NCI-H345 treated with DMSO at 0.1 percent for 48 hours (cell line): ENCODE measurements at regions not wholly inside any gene's neighbourhood (a gene's known extent, or its start where the extent isn't known, plus 50 kb on each side); places are given as distances from the start of the nearest gene placed in this dataset.
"Not testable (repeated sequence)": the region's sequence is repeated elsewhere in the genome, so short reads cannot be mapped to it uniquely, and the experiment has no call there.

Experiments used
- DNase-seq: peaks from one replicate; lab custom pipeline; 2025; ENCODE audit not compliant: unreplicated experiment; lab: John Stamatoyannopoulos, UW

GRCh38 chr4:188372058-188372457, 232.8 kb downstream of the TRIML1 start:
- DNase-seq, result no peak

- DNase-seq, result no peak
Measured at GRCh38 chr4:188372829-188373228, 233.6 kb downstream of the TRIML1 start.

DNA sequence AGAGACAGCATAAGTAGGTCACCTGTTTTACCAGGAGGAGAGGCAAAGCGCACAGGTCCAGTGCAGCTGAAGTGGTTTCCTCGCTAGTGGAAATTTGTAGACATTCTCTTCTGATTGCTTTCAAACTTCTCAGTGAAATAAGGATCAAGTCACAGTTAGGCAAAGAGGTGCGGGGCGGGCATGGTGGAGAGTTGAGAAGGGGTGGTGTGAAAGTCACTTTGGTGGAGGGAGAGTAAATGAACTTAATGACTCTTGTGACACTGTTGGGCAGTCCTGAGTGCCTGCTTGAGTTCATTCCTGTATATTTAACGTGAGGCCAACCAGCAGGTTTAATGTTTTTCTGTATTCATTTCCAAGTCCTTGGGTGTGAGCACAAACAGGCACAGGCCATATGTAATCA, 235.6 kb downstream of the TRIML1 start:
- DNase-seq, result no peak

DNA sequence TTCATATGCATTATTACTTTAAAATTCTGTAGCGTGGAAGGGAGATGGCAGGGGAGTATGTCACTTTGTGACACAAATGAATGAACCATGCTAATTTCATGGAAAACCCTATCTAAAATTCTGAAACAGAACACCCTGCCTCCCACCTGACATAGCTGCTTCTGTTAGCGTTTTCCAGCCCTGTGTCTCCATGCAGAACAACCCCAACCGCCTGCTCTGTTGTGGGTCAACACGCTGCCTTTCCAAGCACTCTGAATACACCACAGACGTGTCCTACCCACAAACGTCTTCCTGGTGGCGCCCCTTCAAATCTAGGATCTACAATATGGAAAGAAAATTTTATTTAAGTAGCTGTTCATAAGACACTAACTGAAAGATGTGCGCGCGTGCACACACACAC, 238.6 kb downstream of the TRIML1 start:
- no peak for DNase-seq

GRCh38 chr4:188383180-188383579, 243.9 kb downstream of the TRIML1 start:
- no peak for DNase-seq

DNA sequence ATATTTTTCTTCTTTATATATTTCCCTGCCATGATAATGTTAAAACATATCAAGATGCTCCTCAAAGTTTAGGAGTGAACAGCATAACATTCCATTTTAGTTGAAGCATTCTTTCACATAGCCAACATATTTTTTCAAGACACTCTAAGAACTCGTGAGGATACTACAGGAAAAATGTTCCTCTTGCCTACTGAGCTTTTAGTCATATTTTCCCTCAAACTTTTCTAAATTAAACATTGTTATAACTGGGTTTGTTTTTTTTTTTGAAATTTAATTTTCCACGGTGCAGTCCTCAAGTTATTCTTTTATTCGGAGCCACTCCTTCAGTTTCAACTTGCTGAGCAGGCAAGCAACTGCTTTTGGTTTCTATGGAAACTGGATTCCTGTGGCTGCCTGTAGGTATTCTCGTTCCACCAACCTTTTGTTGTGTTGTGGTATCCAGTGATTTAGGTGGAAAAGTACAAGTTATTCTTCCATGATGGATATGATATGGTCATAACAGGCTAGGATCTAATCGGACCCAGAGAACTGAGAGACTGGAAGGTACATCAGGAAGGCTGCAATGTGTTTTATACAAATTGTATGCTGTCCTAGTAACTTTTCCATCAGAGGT, 248.0 kb downstream of the TRIML1 start:
- no peak for DNase-seq

DNA sequence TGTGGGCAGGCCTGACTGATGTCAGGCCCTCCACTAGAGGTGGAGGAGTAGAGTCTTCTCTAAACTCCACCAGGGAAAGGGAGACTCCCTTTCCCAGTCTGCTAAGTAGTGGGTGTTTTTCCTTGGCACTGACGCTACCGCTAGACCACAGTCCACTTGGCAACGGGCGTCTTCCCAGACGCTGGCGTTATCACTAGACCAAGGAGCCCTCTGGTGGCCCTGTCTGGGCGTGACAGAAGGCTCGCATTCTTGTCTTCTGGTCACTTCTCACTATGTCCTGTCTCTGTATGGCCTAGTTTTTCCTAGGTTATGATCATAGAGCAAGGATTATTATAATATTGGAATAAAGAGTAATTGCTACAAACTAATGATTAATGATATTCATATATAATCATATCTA, 252.1 kb downstream of the TRIML1 start:
- DNase-seq, result not testable (repeated sequence)

DNA sequence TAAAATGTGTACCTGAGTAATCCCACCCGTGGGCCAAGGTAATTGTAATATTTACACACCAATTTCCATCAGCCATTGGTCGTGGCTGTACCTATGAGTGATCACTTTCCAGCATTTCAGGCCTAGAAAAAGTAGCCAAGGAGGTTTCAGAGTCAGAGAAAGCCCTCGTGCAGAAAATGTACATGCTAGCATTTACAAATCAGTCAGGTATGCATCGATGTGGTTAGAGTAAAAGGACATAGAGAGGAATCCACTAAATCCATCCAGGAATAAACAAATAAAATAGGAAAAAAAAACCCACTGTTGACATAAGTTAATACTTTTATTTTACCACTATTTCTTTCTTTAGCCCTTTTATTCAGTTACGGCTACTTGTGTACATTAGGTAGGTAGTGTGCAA, 256.8 kb downstream of the TRIML1 start:
- no peak for DNase-seq

GRCh38 chr4:188399834-188400233, 260.6 kb downstream of the TRIML1 start:
- no peak for DNase-seq

DNA sequence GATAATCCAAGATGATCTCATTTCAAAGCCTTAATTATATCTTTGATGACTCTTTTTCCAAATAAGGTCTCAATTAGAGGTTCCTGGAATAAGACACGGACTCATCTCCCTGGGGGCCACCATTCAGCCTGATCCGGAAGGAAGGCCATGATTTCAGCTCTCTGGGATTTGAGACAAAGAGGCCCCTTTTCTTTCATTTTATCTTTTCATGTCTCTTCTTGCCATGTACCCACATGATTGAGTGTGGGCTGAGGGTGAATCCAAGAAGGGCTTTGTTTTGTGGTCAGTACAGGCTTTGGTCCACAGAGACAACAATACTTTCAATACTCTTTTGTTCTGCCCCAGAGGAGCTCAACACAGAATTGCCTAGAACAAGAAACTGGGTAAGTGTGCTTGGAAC, 261.2 kb downstream of the TRIML1 start:
- DNase-seq, result no peak

DNA sequence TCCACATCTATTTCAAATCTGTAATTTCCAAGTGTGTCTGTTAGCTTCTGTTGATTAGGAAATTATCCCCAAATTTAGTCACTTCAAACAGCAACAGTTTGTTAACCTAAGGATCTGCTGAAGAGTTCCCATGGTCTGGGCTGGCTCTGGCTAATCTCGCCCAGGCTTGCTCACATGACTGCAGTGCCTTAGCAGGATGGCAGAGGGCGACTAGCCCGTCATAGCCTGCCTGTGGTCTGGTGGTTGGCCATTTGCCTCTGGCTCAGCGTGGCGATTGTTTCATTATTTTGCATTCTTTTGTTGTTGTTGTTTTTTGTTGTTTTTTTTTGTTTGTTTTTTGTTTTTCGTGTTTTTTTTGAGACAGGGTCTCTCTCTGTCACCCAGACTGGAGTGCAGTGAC, 264.0 kb downstream of the TRIML1 start:
- DNase-seq, result no peak

DNA sequence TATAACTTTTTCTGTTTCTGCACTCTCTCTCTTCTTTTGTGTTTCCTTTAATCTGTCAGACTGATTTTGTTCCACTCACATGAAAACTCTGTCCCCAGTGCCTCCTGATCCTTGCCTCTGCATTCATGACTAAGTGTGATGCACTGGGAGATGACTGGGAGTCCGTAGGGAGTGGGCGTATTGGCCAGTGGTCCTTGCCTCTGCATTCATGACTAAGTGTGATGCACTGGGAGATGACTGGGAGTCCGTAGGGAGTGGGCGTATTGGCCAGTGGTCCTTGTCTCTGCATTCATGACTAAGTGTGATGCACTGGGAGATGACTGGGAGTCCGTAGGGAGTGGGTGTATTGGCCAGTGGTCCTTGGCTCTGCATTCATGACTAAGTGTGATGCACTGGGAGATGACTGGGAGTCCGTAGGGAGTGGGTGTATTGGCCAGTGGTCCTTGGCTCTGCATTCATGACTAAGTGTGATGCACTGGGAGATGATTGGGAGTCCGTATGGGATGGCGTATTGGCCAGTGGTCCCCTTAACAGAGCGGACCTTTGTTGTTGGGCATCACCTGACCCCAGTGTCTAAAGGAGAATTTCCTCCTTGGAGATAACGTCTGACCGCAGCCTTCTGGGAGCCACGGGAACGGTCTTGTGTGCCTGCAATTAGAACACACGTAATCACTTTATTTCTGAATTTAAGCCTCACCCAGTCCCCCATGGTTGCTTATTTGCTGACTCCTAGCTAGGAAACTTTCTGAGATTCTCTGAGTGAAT, 266.0 kb downstream of the TRIML1 start:
- not testable (repeated sequence) for DNase-seq

DNA sequence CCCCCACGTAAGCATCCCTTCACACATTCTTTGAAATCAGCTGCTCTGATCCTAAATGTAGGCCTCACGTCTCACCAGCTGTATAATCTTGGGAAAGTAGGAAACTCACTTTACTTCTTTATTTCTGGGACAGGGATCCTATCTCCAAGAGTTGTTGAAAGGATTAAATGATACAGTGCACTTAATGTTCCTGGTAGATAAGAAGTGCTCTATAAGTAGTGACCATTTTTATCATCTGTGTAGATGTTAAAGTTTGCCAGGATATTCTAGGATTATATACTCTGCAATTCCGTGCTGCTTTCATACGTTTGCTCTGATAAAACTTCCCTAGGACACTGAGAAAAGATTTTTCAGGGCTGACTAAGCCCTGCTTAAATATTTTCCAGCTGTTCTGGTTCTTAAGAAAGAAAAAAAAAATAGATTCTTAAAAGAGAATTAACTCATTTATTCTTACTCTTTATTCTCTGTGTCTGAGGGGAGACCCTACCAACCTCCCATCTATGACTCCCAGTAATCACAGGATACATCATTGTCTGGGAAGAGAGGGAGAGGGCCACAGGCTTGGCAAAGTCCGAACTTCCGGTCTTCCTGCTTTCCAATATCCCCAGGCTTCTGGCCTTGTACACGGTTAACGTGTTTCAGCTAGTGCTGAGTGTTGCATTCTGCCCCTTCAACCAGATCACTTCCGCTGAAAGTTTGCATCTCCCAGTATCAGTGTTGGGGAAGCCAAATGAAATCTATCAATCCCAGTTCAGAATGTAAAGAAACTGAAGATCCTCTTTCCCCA, 269.2 kb downstream of the TRIML1 start:
- no peak for DNase-seq

DNA sequence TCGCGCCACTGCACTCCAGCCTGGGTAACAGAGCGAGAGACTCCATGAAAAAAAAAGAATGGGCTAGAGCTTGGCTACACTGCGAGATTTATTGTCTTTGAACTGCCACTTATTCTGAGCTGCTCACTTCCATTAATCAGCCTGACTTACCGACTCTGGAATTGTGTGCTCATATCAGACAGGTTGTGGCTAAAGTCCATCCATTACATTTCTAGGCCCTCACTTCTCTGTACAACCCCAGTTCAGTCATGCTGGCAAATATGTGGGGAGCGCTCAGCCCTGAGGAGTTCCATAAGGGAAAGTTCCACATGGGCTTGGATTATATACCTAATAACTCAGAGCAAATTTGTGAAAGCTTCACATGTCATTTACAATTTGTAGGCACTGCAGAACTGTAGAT, 270.6 kb downstream of the TRIML1 start:
- no peak for DNase-seq

DNA sequence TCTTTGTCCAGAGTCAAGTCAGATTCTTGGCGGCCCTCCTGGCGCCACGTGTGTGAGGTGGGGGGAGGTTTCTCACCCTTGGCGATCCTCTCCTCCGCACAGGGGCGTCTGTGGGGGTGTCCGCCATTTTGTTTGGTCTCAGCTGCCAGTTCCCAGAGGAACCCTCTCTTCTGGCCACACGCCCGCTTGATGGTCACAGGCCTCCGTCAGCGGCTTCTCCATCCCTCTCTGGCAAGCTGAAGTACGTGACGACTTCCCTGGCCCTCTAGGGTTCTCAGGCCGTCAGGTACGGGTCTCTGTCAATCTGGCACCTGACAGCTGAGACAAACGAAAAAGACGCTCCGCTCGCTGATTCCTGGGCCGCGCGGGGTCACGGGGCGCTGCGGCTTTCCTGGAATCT, 272.6 kb downstream of the TRIML1 start:
- no peak for DNase-seq

DNA sequence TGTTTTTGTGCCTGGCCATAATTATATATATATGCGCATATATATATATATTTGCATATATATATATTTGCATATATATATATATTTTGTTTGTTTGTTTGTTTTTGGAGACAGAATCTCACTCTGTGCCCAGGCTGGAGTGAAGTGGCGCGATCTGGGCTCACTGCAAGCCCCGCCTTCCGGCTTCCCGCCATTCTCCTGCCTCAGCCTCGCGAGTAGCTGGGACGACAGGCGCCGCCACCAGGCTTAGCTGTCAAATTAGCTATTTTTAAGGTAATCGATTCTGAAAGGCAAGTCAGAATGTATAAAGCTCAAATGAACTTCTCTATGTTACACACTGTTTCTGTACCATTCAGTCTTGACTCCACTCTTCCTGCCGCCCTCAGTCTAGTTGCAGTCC, 273.3 kb downstream of the TRIML1 start:
- DNase-seq, result no peak

DNA sequence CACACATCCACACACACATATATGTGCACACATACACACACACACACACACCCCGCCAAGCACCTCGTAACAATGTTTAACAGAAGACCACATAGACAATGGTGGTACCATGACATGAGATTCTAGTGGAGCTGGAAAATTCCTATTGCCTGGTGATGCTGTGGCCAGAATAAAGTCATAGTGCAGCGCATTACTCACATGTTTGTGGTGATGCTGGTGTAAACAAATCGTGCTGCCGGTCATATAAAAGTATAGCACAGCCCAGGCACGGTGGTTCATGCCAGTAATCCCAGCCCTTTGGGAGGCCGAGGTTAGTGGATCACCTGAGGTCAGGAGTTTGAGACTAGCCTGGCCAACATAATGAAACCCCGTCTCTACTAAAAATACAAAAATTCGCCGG, 275.2 kb downstream of the TRIML1 start:
- DNase-seq, result no peak

DNA sequence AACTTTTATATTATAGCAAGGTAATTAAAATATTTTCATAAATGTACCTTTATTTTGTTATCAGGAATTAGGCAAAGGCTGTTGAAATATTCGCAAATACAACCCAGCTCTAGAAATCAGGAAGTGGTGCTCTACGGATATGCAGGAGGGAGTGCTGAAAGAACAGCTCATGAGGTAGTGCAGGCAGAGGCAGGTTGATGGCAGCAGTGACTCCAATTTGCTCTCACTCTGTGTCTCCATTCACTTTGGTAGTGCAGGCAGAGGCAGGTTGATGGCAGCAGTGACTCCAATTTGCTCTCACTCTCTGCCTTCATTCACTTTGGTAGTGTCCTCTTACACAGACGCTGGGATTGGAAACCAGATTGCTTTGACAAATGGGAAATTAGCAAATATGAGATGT, 277.9 kb downstream of the TRIML1 start:
- no peak for DNase-seq

GRCh38 chr4:188423039-188423438, 283.8 kb downstream of the TRIML1 start:
- DNase-seq, result no peak

- DNase-seq, result peak; percentile 24
Measured at GRCh38 chr4:188428935-188429334, 289.7 kb downstream of the TRIML1 start.

- DNase-seq, result no peak
Measured at GRCh38 chr4:188429965-188430364, 290.7 kb downstream of the TRIML1 start.

DNA sequence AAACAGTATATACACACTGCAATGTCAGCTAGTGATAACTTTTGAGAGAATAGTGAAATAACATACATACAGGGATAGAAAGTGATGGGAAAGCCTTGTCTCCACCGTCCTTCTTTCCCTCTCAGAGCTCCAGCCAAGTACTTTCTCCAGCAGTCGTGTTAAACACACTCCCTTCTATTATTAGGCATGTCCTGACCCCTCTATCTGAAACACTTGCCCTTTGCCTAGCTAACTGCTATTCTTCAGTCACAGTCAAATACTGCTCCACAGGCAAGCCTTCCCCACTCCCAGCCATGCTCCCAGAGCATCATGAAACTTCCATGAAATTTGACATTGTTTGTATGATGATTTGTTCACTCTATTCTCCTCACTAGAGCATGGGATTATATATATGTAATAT, 291.1 kb downstream of the TRIML1 start:
- no peak for DNase-seq
